Astrocyte (in vitro differentiated cells and primary cell): ENCODE measurements at regions not wholly inside any gene's neighbourhood (a gene's known extent, or its start where the extent isn't known, plus 50 kb on each side); places are given as distances from the start of the nearest gene placed in this dataset.

Experiments
- DNase-seq: peaks from one replicate; pipeline ENCODE4 v3.0.0-alpha.2; 2010; ENCODE audit warnings: low read depth
- FAIRE-seq: peaks from 2 replicates; lab custom pipeline; 2011; peaks lifted over from hg19 to GRCh38; lab: Jason Lieb, UNC
- H2AFZ ChIP-seq: 2 replicates; pipeline ENCODE4 v1.6.0; 2012; ENCODE audit warnings: low read depth, low read length, inconsistent platforms
- H3K27ac ChIP-seq: 2 replicates; pipeline ENCODE4 v1.5.1; 2011; ENCODE audit warnings: low read depth, low read length, inconsistent platforms
- H3K27me3 ChIP-seq: 2 replicates; pipeline ENCODE4 v1.6.0; 2011; ENCODE audit warnings: low read length, inconsistent platforms; ENCODE audit not compliant: insufficient read depth
- H3K36me3 ChIP-seq: 2 replicates; pipeline ENCODE4 v1.5.1; 2011; ENCODE audit warnings: low read length, inconsistent platforms; ENCODE audit not compliant: insufficient read depth
- H3K4me1 ChIP-seq: 2 replicates; pipeline ENCODE4 v1.5.1; 2011; ENCODE audit warnings: low read length, inconsistent platforms; ENCODE audit not compliant: insufficient read depth
- H3K4me2 ChIP-seq: 2 replicates; pipeline ENCODE4 v1.6.0; 2012; ENCODE audit warnings: low read length, inconsistent platforms
- H3K4me3 ChIP-seq: 2 replicates; pipeline ENCODE4 v1.5.1; 2011; ENCODE audit warnings: low read depth, mild to moderate bottlenecking, low read length, inconsistent platforms; ENCODE audit not compliant: insufficient read depth
- H3K79me2 ChIP-seq: 2 replicates; pipeline ENCODE4 v1.6.0; 2012; ENCODE audit warnings: mild to moderate bottlenecking, low read length, inconsistent platforms; ENCODE audit not compliant: insufficient read depth
- H3K9ac ChIP-seq: 2 replicates; pipeline ENCODE4 v1.6.0; 2012; ENCODE audit warnings: mild to moderate bottlenecking, low read length, inconsistent platforms
- H3K9me3 ChIP-seq: 2 replicates; pipeline ENCODE4 v1.5.1; 2012; ENCODE audit warnings: low read depth, mild to moderate bottlenecking, low read length, inconsistent platforms; ENCODE audit not compliant: insufficient read depth
- H4K20me1 ChIP-seq: 2 replicates; pipeline ENCODE4 v1.6.0; 2012; ENCODE audit warnings: low read length, inconsistent platforms; ENCODE audit not compliant: insufficient read depth
- H3K27ac Mint-ChIP-seq: one replicate; pipeline ENCODE4 v1.8.0; 2021; ENCODE audit warnings: mild to moderate bottlenecking, mixed read lengths; ENCODE audit not compliant: unreplicated experiment
- H3K27me3 Mint-ChIP-seq: one replicate; pipeline ENCODE4 v1.8.0; 2021; ENCODE audit warnings: low read depth, mixed read lengths; ENCODE audit not compliant: unreplicated experiment
- H3K36me3 Mint-ChIP-seq: one replicate; pipeline ENCODE4 v1.8.0; 2021; ENCODE audit warnings: low read depth, mixed read lengths; ENCODE audit not compliant: unreplicated experiment
- H3K4me1 Mint-ChIP-seq: one replicate; pipeline ENCODE4 v1.8.0; 2021; ENCODE audit warnings: low read depth, mixed read lengths; ENCODE audit not compliant: unreplicated experiment
- H3K4me3 Mint-ChIP-seq: one replicate; pipeline ENCODE4 v1.8.0; 2021; ENCODE audit warnings: mild to moderate bottlenecking, moderate library complexity, mixed read lengths; ENCODE audit not compliant: unreplicated experiment
- H3K9me3 Mint-ChIP-seq: one replicate; pipeline ENCODE4 v1.8.0; 2021; ENCODE audit warnings: mild to moderate bottlenecking, mixed read lengths; ENCODE audit not compliant: unreplicated experiment
- EZH2 ChIP-seq: IDR thresholded peaks from 2 replicates; pipeline ENCODE4 v1.6.1; 2012; ENCODE audit warnings: mild to moderate bottlenecking, low read length, inconsistent platforms; ENCODE audit not compliant: insufficient read depth
- TF ChIP-seq, protein P1 (sequence below): IDR thresholded peaks from 2 replicates; pipeline ENCODE4 v1.5.1; 2011; ENCODE audit warnings: low read depth, mild to moderate bottlenecking, inconsistent platforms, low read length, moderate library complexity; ENCODE audit not compliant: insufficient read depth

GRCh38 chr11:116193321-116194131, 579.3 kb downstream of the BUD13 start:
- H3K4me3 ChIP-seq, result peak overlapping the region; percentile 63
- H3K36me3 ChIP-seq, result no peaks in the 10 kb centered on the region
- H3K27ac ChIP-seq, result peak overlapping the region; percentile 77
- no peaks in the 10 kb centered on the region for H3K9me3 ChIP-seq
- peak; percentile 85 for DNase-seq
- no peaks in the 10 kb centered on the region for H4K20me1 ChIP-seq
- TF ChIP-seq EZH2, result no peak
- TF ChIP-seq, protein P1, sequence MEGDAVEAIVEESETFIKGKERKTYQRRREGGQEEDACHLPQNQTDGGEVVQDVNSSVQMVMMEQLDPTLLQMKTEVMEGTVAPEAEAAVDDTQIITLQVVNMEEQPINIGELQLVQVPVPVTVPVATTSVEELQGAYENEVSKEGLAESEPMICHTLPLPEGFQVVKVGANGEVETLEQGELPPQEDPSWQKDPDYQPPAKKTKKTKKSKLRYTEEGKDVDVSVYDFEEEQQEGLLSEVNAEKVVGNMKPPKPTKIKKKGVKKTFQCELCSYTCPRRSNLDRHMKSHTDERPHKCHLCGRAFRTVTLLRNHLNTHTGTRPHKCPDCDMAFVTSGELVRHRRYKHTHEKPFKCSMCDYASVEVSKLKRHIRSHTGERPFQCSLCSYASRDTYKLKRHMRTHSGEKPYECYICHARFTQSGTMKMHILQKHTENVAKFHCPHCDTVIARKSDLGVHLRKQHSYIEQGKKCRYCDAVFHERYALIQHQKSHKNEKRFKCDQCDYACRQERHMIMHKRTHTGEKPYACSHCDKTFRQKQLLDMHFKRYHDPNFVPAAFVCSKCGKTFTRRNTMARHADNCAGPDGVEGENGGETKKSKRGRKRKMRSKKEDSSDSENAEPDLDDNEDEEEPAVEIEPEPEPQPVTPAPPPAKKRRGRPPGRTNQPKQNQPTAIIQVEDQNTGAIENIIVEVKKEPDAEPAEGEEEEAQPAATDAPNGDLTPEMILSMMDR, result peak; percentile 22
- H3K4me1 ChIP-seq, result peaks cover 11% of the 10 kb centered on the region
- peak overlapping the region; percentile 84 for H2AFZ ChIP-seq
- no peaks in the 10 kb centered on the region for H3K79me2 ChIP-seq
- Mint-ChIP-seq H3K4me3 (peak overlapping the region; percentile 90), H3K9me3 (peaks cover 2% of the 10 kb centered on the region), H3K36me3 (no peaks in the 10 kb centered on the region), H3K4me1 (no peaks in the 10 kb centered on the region), H3K27ac (peak overlapping the region; percentile 93), H3K27me3 (peaks cover 35% of the 10 kb centered on the region)
- H3K27me3 ChIP-seq, result no peaks in the 10 kb centered on the region
- H3K9ac ChIP-seq, result peak overlapping the region; percentile 85
- H3K4me2 ChIP-seq, result peak overlapping the region; percentile 95
- no peak for FAIRE-seq

GRCh38 chr11:116192509-116193210, 580.1 kb downstream of the BUD13 start:
- H3K4me1 ChIP-seq, result peaks cover 11% of the 10 kb centered on the region
- H3K79me2 ChIP-seq, result no peaks in the 10 kb centered on the region
- TF ChIP-seq EZH2, result no peak
- TF ChIP-seq, protein P1, result no peak
- H2AFZ ChIP-seq, result peak overlapping the region; percentile 84
- no peaks in the 10 kb centered on the region for H4K20me1 ChIP-seq
- Mint-ChIP-seq H3K9me3 (no peaks in the 10 kb centered on the region), H3K36me3 (no peaks in the 10 kb centered on the region), H3K27ac (no peak overlapping the region), H3K27me3 (peaks cover 35% of the 10 kb centered on the region), H3K4me3 (peak overlapping the region; percentile 69), H3K4me1 (no peaks in the 10 kb centered on the region)
- FAIRE-seq (no peak), DNase-seq (no peak)
- peak overlapping the region; percentile 95 for H3K4me2 ChIP-seq
- H3K9ac ChIP-seq, result peak overlapping the region; percentile 50
- H3K9me3 ChIP-seq, result no peaks in the 10 kb centered on the region
- peak overlapping the region; percentile 25 for H3K27ac ChIP-seq
- H3K36me3 ChIP-seq, result no peaks in the 10 kb centered on the region
- H3K4me3 ChIP-seq, result peak overlapping the region; percentile 63
- H3K27me3 ChIP-seq, result no peaks in the 10 kb centered on the region
